OCI-LY7 (cell line): ENCODE measurements at regions not wholly inside any gene's neighbourhood (a gene's known extent, or its start where the extent isn't known, plus 50 kb on each side); places are given as distances from the start of the nearest gene placed in this dataset.

Source experiments
- BruUV-seq: library from RNA; stranded (reverse); fragments of 400-500 nt; replicated peaks from 2 replicates; lab custom pipeline; 2021; lab: Mats Ljungman, UMichigan
- CTCF ChIA-PET: fragments of 300-600 bp; sonication (Branson Sonifier 250); formaldehyde crosslinking; loops from one replicate; lab custom pipeline; 2022; ENCODE audit warnings: antibody characterized with exemption; ENCODE audit not compliant: unreplicated experiment; lab: Charles Lee
- POLR2A ChIA-PET: fragments of 300-600 bp; sonication (Branson Sonifier 250); formaldehyde crosslinking; loops from one replicate; lab custom pipeline; 2022; ENCODE audit warnings: antibody characterized with exemption; lab: Charles Lee
- DNase-seq: peaks from one replicate; pipeline ENCODE4 v3.0.0-alpha.2; 2015; ENCODE audit warnings: low spot score
- H2AFZ ChIP-seq: fragments of 200-600 bp; sonication (generic), shearing (Covaris generic); 2 replicates; pipeline ENCODE4 v1.6.1; 2014; ENCODE audit warnings: mild to moderate bottlenecking, antibody characterized with exemption, low read length, moderate library complexity
- H3K27ac ChIP-seq: fragments of 200-600 bp; sonication (generic); 2 replicates; pipeline ENCODE4 v1.5.1; 2014; ENCODE audit warnings: mixed run types, low read depth, mild to moderate bottlenecking, moderate library complexity, low read length, inconsistent platforms; ENCODE audit not compliant: poor library complexity, severe bottlenecking
- H3K36me3 ChIP-seq: fragments of 200-600 bp; sonication (generic); 2 replicates; pipeline ENCODE4 v1.6.1; 2014; ENCODE audit warnings: mild to moderate bottlenecking, antibody characterized with exemption, low read length, moderate library complexity, mixed read lengths; ENCODE audit not compliant: insufficient read depth
- H3K4me1 ChIP-seq: fragments of 200-600 bp; sonication (generic); 2 replicates; pipeline ENCODE4 v1.5.1; 2014; ENCODE audit warnings: mild to moderate bottlenecking, low read length; ENCODE audit not compliant: insufficient read depth, poor library complexity, severe bottlenecking
- H3K4me2 ChIP-seq: fragments of 200-600 bp; sonication (generic); 2 replicates; pipeline ENCODE4 v1.6.1; 2014; ENCODE audit warnings: mild to moderate bottlenecking, low read length
- H3K4me3 ChIP-seq: fragments of 200-600 bp; sonication (generic); 2 replicates; pipeline ENCODE4 v1.5.1; 2014; ENCODE audit warnings: mild to moderate bottlenecking, low read depth, low read length; ENCODE audit not compliant: poor library complexity, severe bottlenecking
- H3K79me2 ChIP-seq: fragments of 200-600 bp; sonication (generic); 2 replicates; pipeline ENCODE4 v1.6.1; 2016; ENCODE audit warnings: low read depth, mild to moderate bottlenecking, low read length, moderate library complexity, mixed read lengths; ENCODE audit not compliant: insufficient read depth
- H3K9me2 ChIP-seq: fragments of 200-600 bp; sonication (generic); 2 replicates; pipeline ENCODE4 v1.6.1; 2016; ENCODE audit warnings: mild to moderate bottlenecking, low read length, mixed read lengths; ENCODE audit not compliant: insufficient read depth
- H3K9me3 ChIP-seq: fragments of 200-600 bp; sonication (generic); 2 replicates; pipeline ENCODE4 v1.6.1; 2014; ENCODE audit warnings: mild to moderate bottlenecking, mixed run types, low read length, mixed read lengths
- H4K20me1 ChIP-seq: fragments of 200-600 bp; sonication (generic); 2 replicates; pipeline ENCODE4 v1.6.1; 2014; ENCODE audit warnings: mild to moderate bottlenecking, antibody characterized with exemption, low read length, moderate library complexity, mixed read lengths; ENCODE audit not compliant: insufficient read depth
- CTCF ChIP-seq: fragments of 200-600 bp; sonication (generic); conservative IDR thresholded peaks from 2 replicates; pipeline ENCODE4 v1.5.1; 2014; ENCODE audit warnings: mild to moderate bottlenecking, antibody characterized with exemption, low read length, moderate library complexity, mixed read lengths
- EZH2phosphoT487 ChIP-seq: fragments of 200-600 bp; sonication (generic); IDR thresholded peaks from 2 replicates; pipeline ENCODE4 v1.6.1; 2018; ENCODE audit warnings: low read depth, borderline replicate concordance, mild to moderate bottlenecking, mixed run types, antibody characterized with exemption, low read length, moderate library complexity, mixed read lengths
- intact Hi-C: fragments of 100-400 bp; cut with micrococcal nuclease; formaldehyde crosslinking; loops from one replicate; pipeline ENCODE4 v1.10.0; 2022; ENCODE audit not compliant: unreplicated experiment

GRCh38 chr6:141685416-141685815 lies 447.3 kb upstream of the GJE1 start:
- intact Hi-C loops = no loop called here
- BruUV-seq = no TSS peak
- CTCF ChIA-PET = no interaction called here
- no peaks in the 10 kb centered on the region for H3K9me2 ChIP-seq
- H3K9me3 ChIP-seq = no peaks in the 10 kb centered on the region
- POLR2A ChIA-PET = interaction anchor here (0.6 to 0.8 kb wide), 4 partner anchors 14 to 1829 kb away, joined by 3 to 5 read pairs (median 4); no protein-coding TSS in a partner anchor
- no peaks in the 10 kb centered on the region for H4K20me1 ChIP-seq
- no peaks in the 10 kb centered on the region for H3K79me2 ChIP-seq
- no peak overlapping the region for H3K4me3 ChIP-seq
- no peak for DNase-seq
- no peak overlapping the region for H2AFZ ChIP-seq
- H3K4me1 ChIP-seq = no peaks in the 10 kb centered on the region
- no peak overlapping the region for H3K4me2 ChIP-seq
- H3K27ac ChIP-seq = no peak overlapping the region
- no peaks in the 10 kb centered on the region for H3K36me3 ChIP-seq
- TF ChIP-seq EZH2phosphoT487 (no peak), CTCF (no peak)

GRCh38 chr6:141682391-141682790 lies 450.3 kb upstream of the GJE1 start:
- H3K27ac ChIP-seq = no peak overlapping the region
- ChIA-PET POLR2A (no interaction called here), CTCF (no interaction called here)
- TF ChIP-seq EZH2phosphoT487 = no peak
- no peaks in the 10 kb centered on the region for H3K36me3 ChIP-seq
- H3K4me2 ChIP-seq = no peak overlapping the region
- H3K4me1 ChIP-seq = no peaks in the 10 kb centered on the region
- DNase-seq = no peak
- no peak overlapping the region for H2AFZ ChIP-seq
- no peak overlapping the region for H3K4me3 ChIP-seq
- intact Hi-C loops = no loop called here
- H3K79me2 ChIP-seq = no peaks in the 10 kb centered on the region
- no peaks in the 10 kb centered on the region for H4K20me1 ChIP-seq
- H3K9me3 ChIP-seq = no peaks in the 10 kb centered on the region
- no TSS peak for BruUV-seq
- H3K9me2 ChIP-seq = no peaks in the 10 kb centered on the region

GRCh38 chr6:141677598-141678211 lies 455.0 kb upstream of the GJE1 start:
- H3K79me2 ChIP-seq = no peaks in the 10 kb centered on the region
- BruUV-seq = no TSS peak
- TF ChIP-seq EZH2phosphoT487 (no peak), CTCF (peak; percentile 76)
- H4K20me1 ChIP-seq = no peaks in the 10 kb centered on the region
- ChIA-PET POLR2A (no interaction called here), CTCF (no interaction called here)
- peak; percentile 35 for DNase-seq
- H3K9me2 ChIP-seq = no peaks in the 10 kb centered on the region
- no peaks in the 10 kb centered on the region for H3K9me3 ChIP-seq
- intact Hi-C loops = no loop called here
- no peak overlapping the region for H3K4me2 ChIP-seq
- no peak overlapping the region for H2AFZ ChIP-seq
- no peak overlapping the region for H3K4me3 ChIP-seq
- H3K27ac ChIP-seq = no peak overlapping the region
- no peaks in the 10 kb centered on the region for H3K36me3 ChIP-seq
- H3K4me1 ChIP-seq = no peaks in the 10 kb centered on the region
